HepG2 (cell line): ENCODE measurements at regions not wholly inside any gene's neighbourhood (a gene's known extent, or its start where the extent isn't known, plus 50 kb on each side); places are given as distances from the start of the nearest gene placed in this dataset.

ENCODE experiments used
- ATAC-seq: fragments of 200-7000 bp; cut with Tn5 transposase; 3 replicates; pipeline ENCODE4 v1.9.1; 2020; ENCODE audit warnings: mild to moderate bottlenecking, moderate library complexity
- BruUV-seq: library from RNA; stranded (reverse); fragments of 400-500 nt; replicated peaks from 2 replicates; lab custom pipeline; 2021; lab: Mats Ljungman, UMichigan
- CTCF ChIA-PET: fragments of 300-600 bp; formaldehyde crosslinking; extraction: SDS; loops from one replicate; lab custom pipeline; 2021; ENCODE audit warnings: low total read pairs, inconsistent platforms, low intra/inter-chr PET ratio; lab: Yijun Ruan, JAX
- POLR2A ChIA-PET: fragments of 350-600 bp; sonication (Branson Sonifier 250); formaldehyde crosslinking; loops from one replicate; lab custom pipeline; 2020; ENCODE audit warnings: antibody characterized with exemption, inconsistent platforms; lab: Yijun Ruan, JAX
- DNase-seq: peaks from one replicate; pipeline ENCODE4 v3.0.0-alpha.2; 2015; ENCODE audit warnings: low spot score
- FAIRE-seq: peaks from 3 replicates; lab custom pipeline; 2011; peaks lifted over from hg19 to GRCh38; lab: Jason Lieb, UNC
- H2AFZ ChIP-seq: one replicate; pipeline ENCODE4 v1.6.1; 2011; ENCODE audit warnings: low read length, inconsistent platforms
- H3K27ac ChIP-seq: fragments of 300-600 bp; 3 replicates; pipeline ENCODE4 v1.8.0; 2011; ENCODE audit warnings: mixed run types, mild to moderate bottlenecking, mixed read lengths, low read length, inconsistent platforms; ENCODE audit not compliant: insufficient read depth; ENCODE audit errors: extremely low read length
- H3K27me3 ChIP-seq, 2 experiments: fragments of 200-600 bp in 1 of 2; 2 replicates in 1 of 2; 3 replicates in 1 of 2; pipeline versions ENCODE4 v1.6.0 to v1.8.0; 2011; ENCODE audit warnings: low read length in 2 of 2, mild to moderate bottlenecking in 2 of 2, moderate library complexity in 2 of 2, inconsistent platforms in 1 of 2; ENCODE audit not compliant: insufficient read depth in 2 of 2, control insufficient read depth in 1 of 2
- H3K36me3 ChIP-seq, 2 experiments: fragments of 200-600 bp in 1 of 2; replicated peaks in 1 of 2; 2 replicates in 1 of 2; 3 replicates in 1 of 2; pipeline versions ENCODE4 v1.5.1 to v1.8.0; 2011; ENCODE audit warnings: low read length in 2 of 2, inconsistent platforms in 1 of 2; ENCODE audit not compliant: insufficient read depth in 2 of 2, control insufficient read depth in 1 of 2
- H3K4me1 ChIP-seq: 2 replicates; pipeline ENCODE4 v1.5.1; 2012; ENCODE audit warnings: low read length, inconsistent platforms; ENCODE audit not compliant: insufficient read depth
- H3K4me2 ChIP-seq: 2 replicates; pipeline ENCODE4 v1.6.0; 2011; ENCODE audit warnings: low read depth, low read length, inconsistent platforms
- H3K4me3 ChIP-seq, 3 experiments: fragments of 200-600 bp in 1 of 3; sonication (generic), shearing (Covaris generic) in 1 of 3; replicated peaks in 1 of 3; 2 replicates each; pipeline ENCODE4 v1.5.1; 2011 to 2016; ENCODE audit warnings: low read length in 3 of 3, inconsistent platforms in 2 of 3, low read depth in 2 of 3, mild to moderate bottlenecking in 2 of 3, control low read depth in 1 of 3, mixed read lengths in 1 of 3; ENCODE audit not compliant: insufficient read depth in 1 of 3
- H3K79me2 ChIP-seq: one replicate; pipeline ENCODE4 v1.6.1; 2011; ENCODE audit warnings: low read length, inconsistent platforms; ENCODE audit not compliant: insufficient read depth
- H3K9ac ChIP-seq: 2 replicates; pipeline ENCODE4 v1.6.0; 2011; ENCODE audit warnings: mild to moderate bottlenecking, low read depth, low read length, inconsistent platforms; ENCODE audit not compliant: insufficient read depth
- H3K9me3 ChIP-seq: 2 replicates; pipeline ENCODE4 v1.5.1; 2012; ENCODE audit warnings: mild to moderate bottlenecking, low read length
- H4K20me1 ChIP-seq: 2 replicates; pipeline ENCODE4 v1.6.0; 2011; ENCODE audit warnings: inconsistent platforms, mild to moderate bottlenecking, low read length, moderate library complexity; ENCODE audit not compliant: insufficient read depth
- ATF2 ChIP-seq: sonication (generic); formaldehyde crosslinking; IDR thresholded peaks from 2 replicates; pipeline ENCODE4 v1.4.0; 2020; ENCODE audit warnings: missing genetic modification reagents
- ETV6 ChIP-seq: sonication (generic); formaldehyde crosslinking; conservative IDR thresholded peaks from 2 replicates; pipeline ENCODE4 v1.4.0; 2020; ENCODE audit warnings: missing genetic modification reagents
- GFI1 ChIP-seq: sonication (generic); formaldehyde crosslinking; IDR thresholded peaks from 2 replicates; pipeline ENCODE4 v1.5.0; 2020; ENCODE audit warnings: missing genetic modification reagents, mild to moderate bottlenecking, borderline replicate concordance
- NCOR1 ChIP-seq: fragments of 200-600 bp; sonication (generic); IDR thresholded peaks from 2 replicates; pipeline ENCODE4 v1.7.0; 2017; ENCODE audit warnings: antibody characterized with exemption, low read length, borderline replicate concordance
- NFYB ChIP-seq: sonication (generic); formaldehyde crosslinking; IDR thresholded peaks from 2 replicates; pipeline ENCODE4 v1.4.0; 2020; ENCODE audit warnings: missing genetic modification reagents
- NR2C2 ChIP-seq: sonication (generic); formaldehyde crosslinking; IDR thresholded peaks from 2 replicates; pipeline ENCODE4 v1.4.0; 2020; ENCODE audit warnings: missing genetic modification reagents, mild to moderate bottlenecking, moderate library complexity, borderline replicate concordance
- RARG ChIP-seq: sonication (generic); formaldehyde crosslinking; IDR thresholded peaks from 2 replicates; pipeline ENCODE4 v1.4.0; 2020; ENCODE audit warnings: low read depth, mild to moderate bottlenecking, missing genetic modification reagents
- STAT5B ChIP-seq: sonication (generic); formaldehyde crosslinking; IDR thresholded peaks from 2 replicates; pipeline ENCODE4 v1.4.0; 2020; ENCODE audit warnings: missing genetic modification reagents
- TERF1 ChIP-seq: sonication (generic); formaldehyde crosslinking; IDR thresholded peaks from 2 replicates; pipeline ENCODE4 v1.8.0; 2022; ENCODE audit warnings: mild to moderate bottlenecking, missing genetic modification reagents, moderate library complexity
- ZEB1 ChIP-seq: IDR thresholded peaks from 2 replicates; pipeline ENCODE4 v1.6.1; 2012; ENCODE audit warnings: mild to moderate bottlenecking, low read depth, inconsistent platforms; ENCODE audit not compliant: insufficient replicate concordance
- ZFP62 ChIP-seq: sonication (generic); formaldehyde crosslinking; IDR thresholded peaks from 2 replicates; pipeline ENCODE4 v1.4.0; 2020; ENCODE audit warnings: missing genetic modification reagents
- ZNF615 ChIP-seq: sonication (generic); formaldehyde crosslinking; IDR thresholded peaks from 2 replicates; pipeline ENCODE4 v1.5.0; 2020; ENCODE audit warnings: mild to moderate bottlenecking, missing genetic modification reagents, borderline replicate concordance
- ZNF800 ChIP-seq: sonication (generic); formaldehyde crosslinking; IDR thresholded peaks from 2 replicates; pipeline ENCODE4 v1.4.0; 2020; ENCODE audit warnings: missing genetic modification reagents
- WGBS: methylation state at CpG from one replicate; pipeline ENCODE4 v1.1.6; 2017; ENCODE audit warnings: low lambda C conversion rate; 5-methylcytosine and 5-hydroxymethylcytosine counted together
- in situ Hi-C: cut with HindIII; loops from 2 replicates; pipeline ENCODE4 v1.10.0; 2017; ENCODE audit warnings: low pct_unique_long_range_greater_than_20kb; ENCODE audit not compliant: extremely low pct_ligation_motif_present
- intact Hi-C: fragments of 100-400 bp; cut with micrococcal nuclease; formaldehyde crosslinking; loops from one replicate; pipeline ENCODE4 v1.10.0; 2022; ENCODE audit not compliant: unreplicated experiment

- ChIA-PET POLR2A (no interaction called here), CTCF (no interaction called here)
- in situ Hi-C loops (no loop called here), intact Hi-C loops (no loop called here)
- H3K4me2 ChIP-seq = no peak overlapping the region
- no peak overlapping the region for H3K27ac ChIP-seq
- WGBS = 0% methylated on average over 2 of the region's 2 CpGs
- no peak overlapping the region for H2AFZ ChIP-seq
- no peaks in the 10 kb centered on the region for H4K20me1 ChIP-seq
- H3K9ac ChIP-seq = no peak overlapping the region
- no peaks in the 10 kb centered on the region for H3K4me1 ChIP-seq
- FAIRE-seq = no peak
- H3K36me3 ChIP-seq = no peaks in the 10 kb centered on the region
- H3K4me3 ChIP-seq = no peak overlapping the region
- TF ChIP-seq NR2C2 (CRISPR knock-in tag) (no peak), ATF2 (CRISPR knock-in tag) (no peak), TERF1 (CRISPR knock-in tag) (no peak), ZFP62 (CRISPR knock-in tag) (no peak), ZEB1 (no peak), ZNF615 (CRISPR knock-in tag) (no peak), GFI1 (CRISPR knock-in tag) (no peak), ZNF800 (no peak), STAT5B (no peak), ETV6 (CRISPR knock-in tag) (no peak), NCOR1 (no peak), NFYB (CRISPR knock-in tag) (no peak), RARG (no peak)
- no peak for ATAC-seq
- H3K79me2 ChIP-seq = no peaks in the 10 kb centered on the region
- H3K27me3 ChIP-seq = no peaks in the 10 kb centered on the region
- BruUV-seq = no TSS peak
- no peak for DNase-seq
- no peaks in the 10 kb centered on the region for H3K9me3 ChIP-seq
These were observed 891.8 kb upstream of the SLITRK1 start for GRCh38 chr13:84774111-84774510.
